ENCODE measurements at regions not wholly inside any gene's neighbourhood (a gene's known extent, or its start where the extent isn't known, plus 50 kb on each side); places are given as distances from the start of the nearest gene placed in this dataset.

GRCh38 chr2:30310955-30311354 lies 79.6 kb downstream of the LBH start:
- TF ChIP-seq POLR2A (IDR thresholded peaks at IDR 0.05): no peak
- no peak for TF ChIP-seq POLR2AphosphoS5 (IDR thresholded peaks at IDR 0.05)
- no peak for TF ChIP-seq CTCF (IDR thresholded peaks at IDR 0.05)
- no peak for TF ChIP-seq EP300 (IDR thresholded peaks at IDR 0.05)
